Ishikawa (cell line): ENCODE measurements at regions not wholly inside any gene's neighbourhood (a gene's known extent, or its start where the extent isn't known, plus 50 kb on each side); places are given as distances from the start of the nearest gene placed in this dataset.

Source experiments
- CEBPB ChIP-seq: IDR thresholded peaks from 2 replicates; pipeline ENCODE4 v1.6.1; 2012
- CREB1 ChIP-seq: IDR thresholded peaks from 2 replicates; pipeline ENCODE4 v1.6.1; 2012; ENCODE audit warnings: low read depth
- EP300 ChIP-seq: IDR thresholded peaks from 2 replicates; pipeline ENCODE4 v1.6.1; 2012; ENCODE audit warnings: borderline replicate concordance
- MAX ChIP-seq: IDR thresholded peaks from 2 replicates; pipeline ENCODE4 v1.6.1; 2012
- NFIC ChIP-seq: IDR thresholded peaks from 2 replicates; pipeline ENCODE4 v1.6.1; 2012
- REST ChIP-seq: IDR thresholded peaks from 2 replicates; pipeline ENCODE4 v1.6.1; 2012; ENCODE audit warnings: low read depth, mild to moderate bottlenecking
- TAF1 ChIP-seq: IDR thresholded peaks from 2 replicates; pipeline ENCODE4 v1.6.1; 2012; ENCODE audit warnings: low read depth, mild to moderate bottlenecking
- TCF12 ChIP-seq: IDR thresholded peaks from 2 replicates; pipeline ENCODE4 v1.6.1; 2012; ENCODE audit warnings: low read depth
- TEAD4 ChIP-seq: IDR thresholded peaks from 2 replicates; pipeline ENCODE4 v1.6.1; 2012
- YY1 ChIP-seq: IDR thresholded peaks from 2 replicates; pipeline ENCODE4 v1.6.1; 2012; ENCODE audit warnings: low read depth
- ZBTB7A ChIP-seq: IDR thresholded peaks from 2 replicates; pipeline ENCODE4 v1.6.1; 2012; ENCODE audit warnings: low read depth

GRCh38 chr6:21406316-21406715 lies 187.2 kb upstream of the SOX4 start:
- TF ChIP-seq NFIC (no peak), TAF1 (no peak), REST (no peak), TEAD4 (no peak), MAX (no peak), CREB1 (no peak), TCF12 (no peak), EP300 (no peak), ZBTB7A (no peak), CEBPB (no peak), YY1 (no peak)
